HuH-7 (cell line): ENCODE measurements at regions not wholly inside any gene's neighbourhood (a gene's known extent, or its start where the extent isn't known, plus 50 kb on each side); places are given as distances from the start of the nearest gene placed in this dataset.

Source experiments
- DNase-seq: peaks from one replicate; pipeline ENCODE4 v3.0.0; 2011; ENCODE audit warnings: low spot score

DNA sequence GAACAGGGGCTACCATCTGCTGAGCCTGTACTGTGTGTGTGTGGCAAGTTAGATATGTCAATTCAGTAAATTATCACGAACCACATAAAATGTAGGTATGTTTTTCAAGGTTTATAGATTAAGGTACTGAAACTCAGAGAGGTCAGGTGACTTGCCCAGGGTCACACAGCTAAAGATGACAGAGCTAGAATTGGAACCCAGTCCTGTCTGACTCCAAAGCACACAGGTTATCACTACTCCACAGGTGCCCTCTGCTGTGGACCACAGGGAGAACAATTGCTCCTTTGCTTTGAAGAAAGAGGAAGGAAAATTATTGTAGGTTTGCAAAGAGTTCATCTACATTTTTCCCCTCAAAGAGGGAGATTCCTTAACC lies 229.7 kb upstream of the AGAP1 start:
- no peak for DNase-seq

DNA sequence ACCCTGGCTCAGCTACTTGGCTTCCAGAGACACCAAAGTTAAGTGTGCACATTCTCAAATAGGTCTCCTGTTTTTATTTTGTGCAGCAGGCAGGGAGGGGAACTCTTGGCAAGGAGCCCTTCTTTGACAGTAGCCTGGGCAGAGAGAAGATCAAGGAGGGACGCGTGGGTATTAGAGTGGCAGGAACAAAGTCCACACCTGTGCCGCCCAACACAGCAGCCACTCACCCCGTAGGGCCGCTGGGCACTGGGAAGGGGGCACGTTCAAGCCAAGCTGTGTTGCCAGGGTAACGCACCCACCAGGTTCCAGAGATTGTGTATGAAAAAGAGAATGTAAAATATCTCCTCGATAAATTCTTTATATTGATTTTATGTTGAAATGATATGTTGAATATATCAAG lies 229.3 kb upstream of the AGAP1 start:
- DNase-seq: no peak

DNA sequence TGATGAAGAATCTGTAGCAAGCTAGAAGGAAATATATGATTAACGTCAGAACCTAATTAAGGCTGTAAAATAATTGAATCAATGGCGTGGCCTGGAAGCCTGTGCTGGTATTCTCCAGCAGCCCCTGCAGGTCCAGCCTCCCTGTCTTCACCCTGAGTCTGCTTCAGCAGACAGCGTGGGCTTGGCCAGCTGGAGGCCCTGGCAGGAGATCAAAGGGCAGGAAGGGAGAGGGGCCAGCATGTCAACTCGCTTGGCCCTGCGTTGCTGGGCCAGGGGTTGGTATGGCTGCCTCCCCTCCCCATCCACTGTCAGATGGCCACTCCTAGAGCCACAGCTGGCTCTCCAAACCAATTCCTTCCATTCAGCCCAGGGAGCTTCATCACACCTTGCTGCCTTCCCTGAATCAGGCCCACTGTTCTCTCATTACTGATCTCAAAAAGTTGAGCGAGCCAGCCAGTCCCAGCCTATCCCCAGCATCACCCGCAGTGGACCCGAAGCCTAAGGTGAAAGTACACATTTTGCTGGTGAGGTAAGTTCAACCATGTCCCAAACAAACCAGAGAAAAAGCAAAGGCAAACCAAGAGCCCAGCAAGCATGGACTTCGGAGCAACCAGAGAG lies 228.4 kb upstream of the AGAP1 start:
- DNase-seq: no peak

DNA sequence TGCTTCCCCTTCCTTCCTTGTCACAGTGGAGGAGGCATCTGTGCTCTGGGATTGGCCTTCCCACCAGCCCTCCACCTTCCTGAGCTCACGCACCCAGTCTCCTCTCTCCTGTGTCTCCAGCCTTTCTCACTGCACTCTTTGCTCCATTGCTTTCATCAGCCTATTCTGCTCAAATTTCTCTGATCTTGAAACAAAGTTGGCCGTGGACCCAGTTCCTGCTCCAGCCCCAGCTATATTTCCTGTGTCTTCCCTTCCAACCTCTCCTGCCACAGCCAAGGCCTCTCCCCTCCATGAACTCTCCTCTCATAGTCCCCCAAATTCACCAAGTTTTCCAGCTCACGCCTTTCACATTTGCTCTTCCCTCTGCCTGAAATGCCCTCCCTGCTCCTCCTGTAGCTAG lies 226.6 kb upstream of the AGAP1 start:
- DNase-seq: no peak

DNA sequence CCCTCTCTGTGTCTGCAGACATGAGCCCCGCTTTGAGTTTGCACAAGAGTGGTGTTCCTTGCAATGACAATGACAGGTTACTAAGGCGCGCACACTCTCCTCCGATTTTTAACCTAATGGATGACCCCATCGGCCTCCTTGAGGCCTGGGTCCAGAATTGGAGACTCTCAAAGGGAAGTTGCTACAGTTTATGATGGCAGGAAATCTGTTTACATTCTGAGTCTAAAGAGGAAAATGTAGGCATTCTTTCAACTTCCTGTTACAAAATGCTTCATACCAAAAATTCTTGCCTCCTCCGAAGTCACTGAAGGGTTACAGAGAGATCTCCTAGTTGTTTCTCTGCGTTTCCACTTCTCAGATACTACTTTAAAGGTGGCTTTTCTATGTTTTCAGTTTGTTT lies 225.3 kb upstream of the AGAP1 start:
- DNase-seq: no peak

DNA sequence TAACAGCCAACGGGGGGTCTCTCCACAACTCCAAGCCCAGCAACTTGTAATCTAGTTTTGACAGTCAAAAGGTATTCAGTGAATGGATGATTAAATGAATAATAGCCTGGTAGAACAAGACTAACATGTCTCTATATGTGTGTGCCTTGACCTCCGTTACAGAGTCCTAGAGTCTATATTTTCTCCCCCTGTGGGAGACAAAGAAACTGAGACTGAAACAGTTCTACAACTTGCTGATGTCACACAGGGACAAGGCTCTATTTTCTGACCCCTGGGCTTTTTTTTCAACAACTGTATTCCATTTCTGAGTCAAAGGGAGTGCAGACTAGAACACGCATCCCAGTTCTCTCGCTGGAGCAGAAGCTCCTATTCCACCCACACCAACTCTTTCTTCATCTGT lies 223.6 kb upstream of the AGAP1 start:
- no peak for DNase-seq

DNA sequence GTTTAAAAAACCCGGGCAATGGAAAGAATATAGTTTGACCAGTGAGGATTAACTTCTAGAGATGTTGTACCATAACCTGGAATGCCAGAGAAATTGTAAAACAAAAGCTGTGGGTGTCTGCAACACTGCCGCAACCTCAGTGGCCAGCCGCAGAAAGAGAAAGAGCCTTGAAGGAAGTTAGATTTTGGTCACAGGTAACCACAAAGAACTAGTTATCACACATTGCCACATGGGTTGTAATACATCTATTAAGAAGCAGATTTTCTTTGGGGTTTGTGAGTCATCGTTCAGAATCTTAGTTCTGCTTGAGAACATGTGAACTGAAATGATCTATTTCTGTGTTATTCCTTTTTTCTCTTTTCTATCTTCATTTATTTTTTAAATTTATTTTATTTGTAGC lies 222.9 kb upstream of the AGAP1 start:
- no peak for DNase-seq

DNA sequence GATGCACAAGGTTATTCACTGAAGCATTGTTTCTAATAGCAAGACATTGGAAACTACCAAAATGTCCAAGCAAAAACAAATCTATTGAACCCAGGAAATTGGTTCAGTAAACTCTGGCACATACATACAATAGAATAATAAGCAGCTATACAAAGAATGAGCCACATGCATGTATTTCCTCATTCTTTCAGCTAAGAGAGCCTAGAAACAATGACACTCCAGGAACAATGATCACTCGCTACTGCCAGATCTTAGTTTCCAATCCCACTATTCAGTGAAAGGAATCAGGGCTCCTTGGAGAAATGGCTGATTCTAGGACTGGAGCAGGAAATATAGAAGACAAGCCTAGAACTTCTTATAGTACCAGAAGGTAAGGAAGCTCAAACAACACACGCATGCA lies 221.9 kb upstream of the AGAP1 start:
- no peak for DNase-seq

DNA sequence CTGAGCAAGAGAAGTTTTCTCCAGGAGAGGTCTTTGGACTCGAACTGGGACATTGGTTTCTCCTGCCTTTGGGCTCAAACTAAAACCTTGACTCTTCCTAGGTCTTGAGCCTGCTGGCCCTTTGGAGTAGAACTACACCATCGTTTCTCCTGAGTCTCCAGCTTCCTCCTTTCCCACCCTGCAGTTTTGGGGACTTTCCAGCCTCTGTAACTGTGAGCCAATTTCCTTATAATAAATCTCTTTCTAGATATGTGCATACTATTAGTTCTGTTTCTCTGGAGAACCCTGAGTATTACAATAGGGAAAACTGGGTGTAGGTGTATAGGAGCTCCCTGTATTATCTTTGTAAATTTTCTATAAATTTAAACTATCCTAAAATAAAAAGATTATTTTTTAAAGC lies 219.8 kb upstream of the AGAP1 start:
- no peak for DNase-seq

DNA sequence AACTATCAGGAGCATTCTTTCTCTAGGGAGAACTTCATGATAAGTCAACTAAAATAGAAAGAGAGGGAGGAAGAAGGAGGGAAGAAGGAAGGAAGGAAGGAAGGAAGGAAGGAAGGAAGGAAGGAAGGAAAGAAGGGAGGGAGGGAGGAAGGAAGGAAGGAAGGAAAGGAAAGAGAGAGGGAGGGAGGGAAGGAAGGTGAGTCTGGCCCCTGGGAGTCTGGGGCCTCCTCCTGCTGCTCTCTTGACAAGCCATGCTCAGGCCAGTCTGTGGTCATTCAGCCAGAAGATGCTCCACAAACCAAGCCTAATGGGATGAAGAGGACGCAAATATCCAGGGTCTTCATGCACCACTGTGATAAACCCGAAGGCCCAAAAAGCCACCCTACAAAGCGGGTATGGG lies 216.4 kb upstream of the AGAP1 start:
- DNase-seq: no peak

DNA sequence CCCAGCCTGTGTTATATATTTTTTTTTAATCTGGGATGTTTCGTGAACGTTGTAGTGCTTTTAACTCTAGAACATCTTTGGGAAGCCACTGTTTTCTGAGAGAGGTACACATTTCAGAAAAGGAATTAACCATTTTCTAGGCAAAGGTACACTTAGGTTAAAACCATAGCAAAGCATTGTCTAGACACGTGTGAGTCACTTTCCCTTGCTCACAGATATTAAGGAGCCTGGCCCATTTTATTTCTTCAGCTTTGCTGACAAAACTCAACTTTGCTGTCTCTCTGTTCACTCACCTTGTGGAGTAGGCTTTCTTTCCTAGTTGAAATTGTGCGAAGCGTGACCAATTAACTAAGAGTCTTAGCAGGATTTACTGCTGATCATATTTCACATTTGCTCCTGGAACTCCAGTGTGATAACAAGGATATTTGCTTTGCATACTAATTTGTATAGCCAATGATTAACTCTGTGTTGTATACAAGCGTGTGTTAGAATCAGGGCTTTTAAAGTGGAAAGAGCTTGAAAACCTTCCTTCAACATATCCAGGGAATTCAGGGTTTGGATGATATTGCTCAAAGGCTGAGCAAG lies 215.0 kb upstream of the AGAP1 start:
- no peak for DNase-seq

DNA sequence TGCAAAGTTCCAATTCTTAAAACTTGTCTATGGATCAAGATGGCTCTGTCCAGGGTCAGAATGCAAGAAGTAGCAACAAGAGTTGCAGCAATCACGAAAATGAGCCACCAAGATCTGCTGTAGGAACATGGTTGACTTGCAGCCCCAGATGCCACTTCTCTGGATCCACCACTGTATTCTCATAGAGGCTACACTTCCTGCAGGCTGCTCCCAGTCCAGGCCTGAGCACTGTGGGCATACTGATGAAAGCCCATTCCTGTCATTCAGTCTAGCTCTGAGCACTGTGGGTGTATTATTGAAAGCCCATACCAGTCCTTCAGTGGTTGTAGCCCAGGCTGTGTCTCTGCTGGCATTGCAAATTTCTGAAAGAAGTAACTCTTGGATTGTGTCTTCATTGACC lies 213.9 kb upstream of the AGAP1 start:
- DNase-seq: no peak

DNA sequence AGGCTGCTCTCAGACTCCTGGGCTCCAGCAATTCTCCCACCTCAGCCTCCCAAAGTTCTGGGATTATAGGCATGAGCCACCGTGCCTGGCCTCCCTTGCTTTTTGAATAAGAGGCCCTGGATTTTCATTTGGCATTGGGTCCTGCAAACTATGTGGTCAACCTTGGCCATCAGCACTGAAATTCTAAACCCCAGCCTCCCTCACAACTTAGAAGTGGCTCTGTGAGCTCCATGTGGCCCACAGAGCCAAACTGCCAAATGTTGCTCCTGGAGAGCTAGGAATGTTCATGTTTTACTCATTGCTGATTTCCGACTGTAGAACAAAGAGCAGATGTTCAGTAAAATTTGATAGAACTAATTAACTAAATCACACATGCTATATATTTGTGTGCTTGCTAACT lies 210.6 kb upstream of the AGAP1 start:
- no peak for DNase-seq

DNA sequence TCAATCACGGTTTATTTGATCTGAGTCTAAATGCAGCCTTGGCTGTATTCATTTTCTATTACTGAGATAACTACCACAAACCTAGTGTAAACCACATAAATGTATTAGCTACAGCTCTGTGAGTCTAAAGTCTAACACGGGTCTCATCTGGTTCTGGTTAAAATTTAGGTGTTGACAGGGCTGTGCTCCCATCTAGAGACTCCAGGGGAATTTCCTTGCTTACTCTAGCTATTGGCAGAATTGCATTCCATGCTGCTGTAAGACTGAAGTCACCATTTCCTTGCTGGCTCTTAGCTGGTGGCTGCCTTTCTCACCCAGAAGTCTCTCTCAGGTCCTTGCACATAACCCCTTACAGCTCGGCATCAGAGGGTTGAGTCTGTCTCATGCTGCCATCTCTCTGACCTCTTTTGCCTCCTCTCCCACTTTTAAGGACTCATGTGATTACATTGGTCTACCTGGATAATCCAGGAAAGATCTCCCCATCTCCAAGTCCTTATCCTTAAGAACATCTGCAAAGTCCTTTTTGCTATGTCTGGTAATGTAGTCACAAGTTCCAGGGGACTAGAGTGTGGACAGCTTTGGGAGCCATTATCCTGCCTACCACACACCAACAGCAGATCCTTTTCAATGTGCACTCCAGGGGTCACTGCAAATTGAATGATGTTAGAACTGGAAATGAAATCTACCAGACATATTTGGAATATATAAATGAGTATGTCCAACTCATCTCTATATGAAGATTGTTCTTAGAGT lies 207.0 kb upstream of the AGAP1 start:
- DNase-seq: no peak

DNA sequence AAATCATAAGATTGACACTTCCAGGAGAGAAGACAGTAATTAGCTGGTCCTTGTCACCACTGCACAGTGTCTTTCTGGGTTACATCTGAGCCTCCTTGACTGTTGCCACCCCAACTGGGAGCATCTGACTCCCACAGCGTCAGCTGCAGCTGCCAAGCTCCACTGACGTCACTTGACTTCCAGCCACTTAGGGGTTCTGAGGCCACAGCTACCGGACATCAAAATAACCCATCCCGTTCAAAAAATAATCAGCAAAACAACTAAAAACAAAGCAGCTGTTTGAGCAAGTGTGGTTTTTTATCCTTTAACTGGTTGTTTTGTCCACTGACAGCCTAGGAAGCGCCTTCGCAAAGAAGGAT lies 206.5 kb upstream of the AGAP1 start:
- no peak for DNase-seq

DNA sequence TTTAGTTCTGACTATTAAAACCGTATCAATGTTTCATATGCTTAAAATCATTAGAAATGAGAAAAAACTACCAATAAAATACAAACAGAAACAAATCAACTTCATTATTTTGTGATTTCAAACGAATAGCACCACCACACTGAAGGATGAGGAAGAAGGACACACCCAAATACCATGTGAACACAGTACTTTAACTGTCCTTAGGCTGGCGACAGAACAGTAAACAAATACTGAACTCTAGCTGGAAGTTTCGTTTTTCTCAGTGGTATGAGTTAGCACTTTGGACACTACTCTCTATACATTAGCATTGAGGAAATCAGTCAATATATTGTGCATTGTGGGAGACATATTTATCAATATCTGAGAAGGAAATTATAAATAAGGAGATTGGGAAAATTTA lies 202.4 kb upstream of the AGAP1 start:
- no peak for DNase-seq

DNA sequence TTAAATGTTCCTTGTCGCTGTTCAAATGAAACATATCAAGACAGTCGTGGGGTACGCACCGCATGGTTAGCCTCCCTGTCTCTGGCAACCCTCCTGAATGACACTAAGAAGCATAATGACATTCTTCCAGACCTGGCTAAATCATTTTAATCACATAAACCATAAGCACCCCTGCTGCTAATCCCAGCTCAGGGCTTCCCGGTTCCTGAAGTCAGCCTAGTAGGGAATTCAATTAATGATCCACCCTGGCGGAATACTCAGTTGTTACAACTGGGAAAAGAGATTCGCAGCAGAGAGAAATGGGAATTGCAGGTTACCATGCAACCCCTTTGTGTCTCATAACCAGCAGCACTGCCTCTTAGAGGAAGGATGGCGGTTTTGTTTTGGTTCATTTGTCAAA lies 200.8 kb upstream of the AGAP1 start:
- no peak for DNase-seq

DNA sequence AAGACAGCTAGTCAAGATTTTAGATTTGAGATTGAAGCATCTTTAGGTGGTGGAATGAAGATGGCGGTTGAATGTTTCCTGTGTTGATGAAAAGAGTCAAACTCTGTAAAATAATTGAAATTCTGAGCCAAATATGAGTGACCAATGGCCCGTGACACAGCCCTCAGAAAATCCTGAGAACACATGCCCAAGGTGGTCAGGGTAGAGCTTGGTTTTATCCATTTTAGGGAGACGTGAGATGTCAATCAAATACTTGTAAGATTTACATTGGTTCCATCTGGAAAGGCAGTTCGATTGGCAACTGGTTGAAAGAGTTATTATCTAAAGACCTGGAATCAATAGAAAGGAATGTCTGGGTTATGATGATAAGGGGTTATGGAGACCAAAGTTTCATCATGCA lies 198.0 kb upstream of the AGAP1 start:
- DNase-seq: no peak

DNA sequence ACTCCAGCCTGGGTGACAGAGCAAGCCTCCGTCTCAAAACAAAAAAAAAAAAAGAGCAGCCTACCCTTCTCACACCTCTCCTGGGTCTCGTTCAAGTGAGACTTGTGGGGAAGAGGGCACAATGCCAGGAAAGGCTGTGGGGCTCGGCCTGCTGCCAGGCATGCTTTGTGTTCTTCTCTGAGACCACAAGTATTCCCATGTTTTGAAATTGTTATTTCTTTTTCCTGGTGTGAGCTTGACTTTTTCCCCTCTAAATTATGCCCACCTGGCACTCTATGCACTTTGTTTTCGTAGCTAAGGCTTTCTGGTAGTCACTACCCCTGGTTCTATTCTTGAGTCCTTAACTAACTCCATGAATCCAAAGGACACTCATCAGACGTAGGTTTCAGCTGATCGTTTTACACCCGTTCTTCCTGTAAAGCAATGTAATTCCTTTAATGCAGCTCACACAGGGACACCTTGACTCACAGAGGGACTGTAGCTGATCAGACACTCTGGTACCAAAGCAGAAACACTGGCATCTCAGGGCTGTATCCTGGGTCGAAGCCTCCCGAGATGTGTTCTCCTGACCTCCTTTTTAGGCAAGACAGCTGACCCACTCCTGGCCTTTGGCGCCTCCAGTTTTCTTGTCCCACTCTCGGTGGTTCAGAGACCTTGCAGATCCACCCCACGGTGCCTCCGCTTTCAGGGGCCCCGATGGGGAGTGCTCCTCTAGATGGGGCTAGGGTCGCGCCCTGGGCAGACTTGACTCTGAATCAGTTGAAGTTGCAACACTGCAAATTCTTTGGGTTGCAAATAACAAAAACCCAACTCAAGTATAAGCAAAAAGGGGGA lies 193.3 kb upstream of the AGAP1 start:
- DNase-seq: no peak

DNA sequence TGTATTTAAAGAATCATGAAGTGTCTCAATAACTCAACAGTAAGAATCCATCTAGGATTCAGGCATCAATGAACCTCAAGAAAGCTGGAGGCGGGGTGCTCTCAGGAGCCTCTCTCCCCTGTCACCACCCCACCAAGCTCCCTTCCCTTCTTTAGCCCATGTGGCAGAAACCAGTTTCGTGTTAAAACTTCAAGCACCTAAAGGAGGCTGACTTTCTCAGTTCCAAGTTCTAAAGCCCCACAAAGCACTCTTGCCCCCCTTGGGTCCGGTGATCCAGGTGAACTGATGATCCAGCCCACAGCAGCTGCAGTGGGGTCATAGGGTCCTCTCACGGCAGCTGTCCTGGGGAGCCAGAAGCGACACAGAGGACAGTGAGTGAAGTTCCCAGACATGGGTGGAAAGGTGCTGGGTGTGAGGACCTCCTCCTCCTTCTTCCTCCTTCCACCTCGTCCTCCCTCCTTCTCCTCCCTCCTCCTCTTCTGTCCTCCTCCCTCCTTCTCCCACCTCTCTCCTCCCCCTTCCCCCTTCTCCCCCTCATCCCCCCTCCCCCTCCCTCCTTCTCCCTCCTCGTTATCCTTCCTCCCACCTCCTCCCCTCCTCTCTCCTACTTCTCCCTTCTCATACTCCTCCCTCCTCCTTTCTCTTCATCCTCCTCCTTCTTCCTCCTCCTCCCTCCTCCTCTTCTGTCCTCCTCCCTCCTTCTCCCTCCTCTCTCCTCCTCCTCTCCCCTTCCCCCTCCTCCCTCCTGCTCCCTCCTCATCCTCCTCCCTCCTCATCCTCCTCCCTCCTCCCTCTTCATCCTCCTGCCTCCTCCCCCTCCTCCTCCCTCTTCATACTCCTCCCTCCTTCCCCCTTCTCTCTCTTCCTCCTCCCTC lies 192.4 kb upstream of the AGAP1 start:
- no peak for DNase-seq

DNA sequence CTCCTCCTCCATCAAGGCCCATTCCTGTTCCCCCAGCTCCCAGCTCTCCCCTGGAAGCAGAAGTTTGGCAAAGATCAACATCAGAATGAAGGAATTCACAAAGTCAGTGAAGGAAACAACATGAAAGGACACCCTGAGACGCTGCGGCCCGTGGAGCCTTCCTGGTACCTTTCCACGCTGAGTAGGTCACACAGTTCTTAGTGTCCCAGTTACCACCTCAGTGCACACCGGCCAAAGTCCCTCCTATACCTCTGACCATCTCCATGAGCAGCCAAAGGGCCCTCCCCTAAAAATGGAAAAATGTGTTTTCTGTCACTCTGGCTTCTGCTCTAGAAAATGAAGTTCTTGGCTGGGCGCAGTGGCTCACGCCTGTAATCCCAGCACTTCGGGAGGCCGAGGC lies 191.6 kb upstream of the AGAP1 start:
- DNase-seq: no peak
